ENCODE measurements at regions not wholly inside any gene's neighbourhood (a gene's known extent, or its start where the extent isn't known, plus 50 kb on each side); places are given as distances from the start of the nearest gene placed in this dataset.

GRCh38 chrX:147693511-147693910 is 218.2 kb upstream of the FMR1 start:
- DNase-seq = no peak

- DNase-seq = no peak
Measured at GRCh38 chrX:147699061-147699460, 212.7 kb upstream of the FMR1 start.

- DNase-seq = peak in 1 of 3 donors; percentile 7
Measured at GRCh38 chrX:147710301-147710700, 201.4 kb upstream of the FMR1 start.

GRCh38 chrX:147733369-147733768 is 178.3 kb upstream of the FMR1 start:
- no peak for DNase-seq

GRCh38 chrX:147735364-147735763 is 176.4 kb upstream of the FMR1 start:
- DNase-seq = no peak

- DNase-seq = no peak
Measured at GRCh38 chrX:147736045-147736444, 175.7 kb upstream of the FMR1 start.

GRCh38 chrX:147737690-147738089 is 174.0 kb upstream of the FMR1 start:
- no peak for DNase-seq

- DNase-seq = no peak
Measured at GRCh38 chrX:147738265-147738664, 173.5 kb upstream of the FMR1 start.

- no peak for DNase-seq
Measured at GRCh38 chrX:147739196-147739595, 172.5 kb upstream of the FMR1 start.

GRCh38 chrX:147741776-147742175 is 169.9 kb upstream of the FMR1 start:
- peak in 1 of 3 donors; percentile 2 for DNase-seq

- DNase-seq = no peak
Measured at GRCh38 chrX:147749308-147749707, 162.4 kb upstream of the FMR1 start.

GRCh38 chrX:147757750-147758149 is 154.0 kb upstream of the FMR1 start:
- DNase-seq = no peak

- no peak for DNase-seq
Measured at GRCh38 chrX:147763131-147763530, 148.6 kb upstream of the FMR1 start.

- DNase-seq = no peak
Measured at GRCh38 chrX:147764868-147765267, 146.9 kb upstream of the FMR1 start.

GRCh38 chrX:147770858-147771257 is 140.9 kb upstream of the FMR1 start:
- no peak for DNase-seq

- no peak for DNase-seq
Measured at GRCh38 chrX:147776988-147777387, 134.7 kb upstream of the FMR1 start.

GRCh38 chrX:147779173-147779572 is 132.5 kb upstream of the FMR1 start:
- no peak for DNase-seq

- no peak for DNase-seq
Measured at GRCh38 chrX:147781844-147782243, 129.9 kb upstream of the FMR1 start.

GRCh38 chrX:147788641-147789350 is 122.9 kb upstream of the FMR1 start:
- peak in 2 of 3 donors; percentile 57 to 71 for DNase-seq

- DNase-seq = no peak
Measured at GRCh38 chrX:147800663-147801062, 111.1 kb upstream of the FMR1 start.

- peak in 2 of 3 donors; percentile 37 to 63 for DNase-seq
Measured at GRCh38 chrX:147803948-147804347, 107.8 kb upstream of the FMR1 start.

- DNase-seq = no peak
Measured at GRCh38 chrX:147811803-147812202, 99.9 kb upstream of the FMR1 start.

GRCh38 chrX:147827070-147827469 is 84.6 kb upstream of the FMR1 start:
- DNase-seq = no peak

GRCh38 chrX:147828719-147829118 is 83.0 kb upstream of the FMR1 start:
- DNase-seq = no peak
